Panc1 (cell line): ENCODE measurements at regions not wholly inside any gene's neighbourhood (a gene's known extent, or its start where the extent isn't known, plus 50 kb on each side); places are given as distances from the start of the nearest gene placed in this dataset.

ENCODE experiments used
- ATAC-seq: fragments of 200-7000 bp; cut with Tn5 transposase; 2 replicates; pipeline ENCODE4 v1.9.1; 2020; ENCODE audit warnings: mild to moderate bottlenecking, moderate library complexity
- BruUV-seq: library from RNA; stranded (reverse); fragments of 400-500 nt; replicated peaks from 2 replicates; lab custom pipeline; 2021; lab: Mats Ljungman, UMichigan
- CTCF ChIA-PET: fragments of 300-600 bp; sonication (Branson Sonifier 250); formaldehyde crosslinking; loops from one replicate; lab custom pipeline; 2022; ENCODE audit warnings: antibody characterized with exemption; lab: Charles Lee
- POLR2A ChIA-PET: fragments of 300-600 bp; sonication (Branson Sonifier 250); formaldehyde crosslinking; loops from one replicate; lab custom pipeline; 2022; ENCODE audit warnings: antibody characterized with exemption; lab: Charles Lee
- DNase-seq: peaks from one replicate; pipeline ENCODE4 v3.0.0-alpha.2; 2010; ENCODE audit warnings: low read depth, low spot score
- H3K27ac ChIP-seq: 2 replicates; pipeline ENCODE4 v1.5.1; 2011; ENCODE audit warnings: mild to moderate bottlenecking, low read length, inconsistent platforms
- H3K27me3 ChIP-seq: fragments of 200-500 bp; sonication (Bioruptor generic); 2 replicates; pipeline ENCODE4 v1.6.0; 2014; ENCODE audit warnings: low read length, inconsistent platforms; ENCODE audit not compliant: control insufficient read depth, insufficient read depth
- H3K36me3 ChIP-seq: fragments of 200-500 bp; sonication (Bioruptor generic); 2 replicates; pipeline ENCODE4 v1.5.1; 2014; ENCODE audit warnings: inconsistent platforms, mild to moderate bottlenecking, low read length, moderate library complexity; ENCODE audit not compliant: control insufficient read depth, insufficient read depth
- H3K4me1 ChIP-seq: 2 replicates; pipeline ENCODE4 v1.5.1; 2011; ENCODE audit warnings: inconsistent platforms, mild to moderate bottlenecking, low read length, moderate library complexity; ENCODE audit not compliant: control insufficient read depth, insufficient read depth
- H3K4me3 ChIP-seq, 2 experiments: 2 replicates each; pipeline ENCODE4 v1.5.1; 2011 to 2012; ENCODE audit warnings: low read depth in 2 of 2, low read length in 2 of 2, mild to moderate bottlenecking in 2 of 2, inconsistent platforms in 1 of 2, moderate library complexity in 1 of 2
- H3K9me3 ChIP-seq: fragments of 200-500 bp; sonication (Bioruptor generic); 2 replicates; pipeline ENCODE4 v1.5.1; 2014; ENCODE audit warnings: low read depth, mild to moderate bottlenecking, inconsistent platforms, low read length, moderate library complexity; ENCODE audit not compliant: control insufficient read depth, insufficient read depth
- CTCF ChIP-seq: fragments of 450-650 bp; IDR thresholded peaks from 2 replicates; pipeline ENCODE4 v1.5.1; 2017; ENCODE audit warnings: mild to moderate bottlenecking
- POLR2AphosphoS5 ChIP-seq: IDR thresholded peaks from 2 replicates; pipeline ENCODE4 v1.6.1; 2012; ENCODE audit warnings: mild to moderate bottlenecking, low read depth, low read length, moderate library complexity
- SIN3A ChIP-seq: IDR thresholded peaks from 2 replicates; pipeline ENCODE4 v1.6.1; 2012; ENCODE audit warnings: low read depth, mild to moderate bottlenecking, low read length, moderate library complexity, borderline replicate concordance; ENCODE audit not compliant: insufficient read depth
- TCF7L2 ChIP-seq: IDR thresholded peaks from 2 replicates; pipeline ENCODE4 v1.6.1; 2011; ENCODE audit warnings: mild to moderate bottlenecking, low read depth, low read length, inconsistent platforms
- in situ Hi-C: cut with HindIII; loops from 2 replicates; pipeline ENCODE4 v1.10.0; 2016; ENCODE audit warnings: low sequenced_read_pairs, low pct_unique_long_range_greater_than_20kb
- intact Hi-C: fragments of 100-400 bp; cut with micrococcal nuclease; formaldehyde crosslinking; loops from one replicate; pipeline ENCODE4 v1.10.0; 2022; ENCODE audit not compliant: unreplicated experiment
- TF ChIP-seq, protein P1 (sequence below), 2 experiments: IDR thresholded peaks; 2 replicates each; pipeline ENCODE4 v1.6.1; 2011 to 2012; ENCODE audit warnings: low read depth in 2 of 2, control low read depth in 1 of 2, low read length in 1 of 2, mild to moderate bottlenecking in 1 of 2, moderate library complexity in 1 of 2; ENCODE audit not compliant: insufficient read depth in 1 of 2

DNA sequence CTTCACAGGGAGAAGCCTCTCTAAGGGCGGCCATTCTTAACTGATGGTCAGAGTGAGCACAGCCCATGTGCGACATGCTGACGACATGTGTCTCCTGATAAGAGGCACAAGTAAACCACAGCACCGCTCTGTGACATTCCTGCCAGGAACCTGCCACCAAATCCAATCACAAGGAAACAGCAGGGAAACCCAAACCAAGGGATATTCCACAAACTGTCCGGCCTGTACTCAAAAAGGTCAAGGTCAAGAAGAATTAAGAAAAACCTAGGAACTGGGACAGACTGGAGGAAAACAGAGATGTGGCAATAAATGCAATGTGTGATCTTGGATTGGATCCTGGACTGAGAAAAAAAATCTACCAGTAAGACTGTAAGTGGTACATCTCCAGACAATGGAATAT lies 91.9 kb downstream of the SYNE3 start:
- intact Hi-C loops = loop anchor here (10.0 kb wide), 1 partner anchor 740 kb away; no protein-coding TSS in a partner anchor
- Histone ChIP-seq H3K4me1 (no peaks in the 10 kb centered on the region), H3K27ac (no peak overlapping the region), H3K27me3 (no peaks in the 10 kb centered on the region), H3K4me3 (no peak overlapping the region), H3K9me3 (no peaks in the 10 kb centered on the region), H3K36me3 (no peaks in the 10 kb centered on the region)
- in situ Hi-C loops = no loop called here
- no TSS peak for BruUV-seq
- ChIA-PET CTCF (interaction anchor here (0.7 kb wide), 1 partner anchor 10 kb away, joined by 3 read pairs; no protein-coding TSS in a partner anchor), POLR2A (no interaction called here)
- DNase-seq (no peak), ATAC-seq (no peak)
- TF ChIP-seq CTCF = no peak
- TF ChIP-seq SIN3A = no peak
- TF ChIP-seq TCF7L2 = no peak
- TF ChIP-seq, protein P1, sequence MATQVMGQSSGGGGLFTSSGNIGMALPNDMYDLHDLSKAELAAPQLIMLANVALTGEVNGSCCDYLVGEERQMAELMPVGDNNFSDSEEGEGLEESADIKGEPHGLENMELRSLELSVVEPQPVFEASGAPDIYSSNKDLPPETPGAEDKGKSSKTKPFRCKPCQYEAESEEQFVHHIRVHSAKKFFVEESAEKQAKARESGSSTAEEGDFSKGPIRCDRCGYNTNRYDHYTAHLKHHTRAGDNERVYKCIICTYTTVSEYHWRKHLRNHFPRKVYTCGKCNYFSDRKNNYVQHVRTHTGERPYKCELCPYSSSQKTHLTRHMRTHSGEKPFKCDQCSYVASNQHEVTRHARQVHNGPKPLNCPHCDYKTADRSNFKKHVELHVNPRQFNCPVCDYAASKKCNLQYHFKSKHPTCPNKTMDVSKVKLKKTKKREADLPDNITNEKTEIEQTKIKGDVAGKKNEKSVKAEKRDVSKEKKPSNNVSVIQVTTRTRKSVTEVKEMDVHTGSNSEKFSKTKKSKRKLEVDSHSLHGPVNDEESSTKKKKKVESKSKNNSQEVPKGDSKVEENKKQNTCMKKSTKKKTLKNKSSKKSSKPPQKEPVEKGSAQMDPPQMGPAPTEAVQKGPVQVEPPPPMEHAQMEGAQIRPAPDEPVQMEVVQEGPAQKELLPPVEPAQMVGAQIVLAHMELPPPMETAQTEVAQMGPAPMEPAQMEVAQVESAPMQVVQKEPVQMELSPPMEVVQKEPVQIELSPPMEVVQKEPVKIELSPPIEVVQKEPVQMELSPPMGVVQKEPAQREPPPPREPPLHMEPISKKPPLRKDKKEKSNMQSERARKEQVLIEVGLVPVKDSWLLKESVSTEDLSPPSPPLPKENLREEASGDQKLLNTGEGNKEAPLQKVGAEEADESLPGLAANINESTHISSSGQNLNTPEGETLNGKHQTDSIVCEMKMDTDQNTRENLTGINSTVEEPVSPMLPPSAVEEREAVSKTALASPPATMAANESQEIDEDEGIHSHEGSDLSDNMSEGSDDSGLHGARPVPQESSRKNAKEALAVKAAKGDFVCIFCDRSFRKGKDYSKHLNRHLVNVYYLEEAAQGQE (IDR thresholded peaks at IDR 0.05; ENCODE audit: insufficient read depth in 1 of 2, low read depth in 2 of 2, low read length in 1 of 2) = no peak
- no peak for TF ChIP-seq POLR2AphosphoS5

DNA sequence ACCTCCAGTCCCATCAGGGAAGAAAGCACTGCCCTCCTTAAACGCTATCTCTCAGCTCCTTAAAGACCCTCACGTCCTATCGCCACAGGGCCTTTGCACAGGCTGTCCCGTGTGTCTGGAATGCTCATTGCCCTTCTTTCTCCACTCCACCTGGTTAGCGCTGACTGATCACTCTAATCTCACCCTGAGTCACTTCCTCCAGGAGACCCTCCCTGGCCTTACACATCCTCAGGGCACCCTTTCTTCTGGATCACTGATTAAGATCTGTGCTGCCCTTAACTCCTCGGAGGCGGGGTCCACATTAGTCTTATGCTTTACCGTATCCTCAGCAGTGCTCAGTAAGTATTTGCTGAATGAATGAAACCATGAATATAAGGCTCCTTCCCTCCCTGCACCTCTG lies 94.7 kb downstream of the SYNE3 start:
- CTCF ChIA-PET = no interaction called here

More for the DNA sequence above, 94.7 kb downstream of the SYNE3 start:
- intact Hi-C loops (loop anchor here (10.0 kb wide), 1 partner anchor 737 kb away; no protein-coding TSS in a partner anchor), in situ Hi-C loops (no loop called here)
- POLR2A ChIA-PET = no interaction called here
- Histone ChIP-seq H3K4me1 (no peaks in the 10 kb centered on the region), H3K36me3 (no peaks in the 10 kb centered on the region), H3K4me3 (no peak overlapping the region), H3K27me3 (no peaks in the 10 kb centered on the region), H3K9me3 (no peaks in the 10 kb centered on the region), H3K27ac (no peak overlapping the region)
- TF ChIP-seq, protein P1 (IDR thresholded peaks at IDR 0.05; ENCODE audit: insufficient read depth in 1 of 2, low read depth in 2 of 2, low read length in 1 of 2) = no peak
- TF ChIP-seq SIN3A (no peak), TCF7L2 (no peak), CTCF (no peak), POLR2AphosphoS5 (no peak)
- ATAC-seq (no peak), DNase-seq (no peak)
- BruUV-seq = no TSS peak
